HG03135 (cell line): ENCODE measurements at regions not wholly inside any gene's neighbourhood (a gene's known extent, or its start where the extent isn't known, plus 50 kb on each side); places are given as distances from the start of the nearest gene placed in this dataset.

Experiments
- ATAC-seq: cut with Tn5 transposase; IDR thresholded peaks from one replicate; pipeline ENCODE4 v1.9.1; 2021; ENCODE audit warnings: mild to moderate bottlenecking, moderate library complexity; ENCODE audit not compliant: unreplicated experiment

GRCh38 chr7:8931906-8932646, 498.7 kb downstream of the NXPH1 start:
- ATAC-seq: no peak

- ATAC-seq: no peak
These were observed 499.3 kb downstream of the NXPH1 start for GRCh38 chr7:8932751-8933150.

GRCh38 chr7:8937204-8937603, 503.8 kb downstream of the NXPH1 start:
- ATAC-seq: no peak

- ATAC-seq: no peak
These were observed 504.8 kb downstream of the NXPH1 start for GRCh38 chr7:8938044-8938805.

GRCh38 chr7:8939446-8939845, 506.0 kb downstream of the NXPH1 start:
- no peak for ATAC-seq

GRCh38 chr7:8963722-8964121, 530.3 kb downstream of the NXPH1 start:
- no peak for ATAC-seq

- no peak for ATAC-seq
These were observed 531.8 kb downstream of the NXPH1 start for GRCh38 chr7:8965177-8965576.

- ATAC-seq: no peak
These were observed 540.2 kb downstream of the NXPH1 start for GRCh38 chr7:8973601-8974000.

GRCh38 chr7:8975681-8976080, 542.3 kb downstream of the NXPH1 start:
- ATAC-seq: no peak

- ATAC-seq: no peak
These were observed 549.1 kb downstream of the NXPH1 start for GRCh38 chr7:8982338-8982992.

GRCh38 chr7:8985255-8985654, 551.8 kb downstream of the NXPH1 start:
- ATAC-seq: no peak

GRCh38 chr7:8988267-8988666, 554.9 kb downstream of the NXPH1 start:
- no peak for ATAC-seq

- no peak for ATAC-seq
These were observed 557.8 kb downstream of the NXPH1 start for GRCh38 chr7:8991159-8991558.

GRCh38 chr7:8998762-8999161, 565.4 kb downstream of the NXPH1 start:
- ATAC-seq: no peak

GRCh38 chr7:9013940-9014339, 580.5 kb downstream of the NXPH1 start:
- ATAC-seq: no peak

- ATAC-seq: no peak
These were observed 583.9 kb downstream of the NXPH1 start for GRCh38 chr7:9017286-9017685.

GRCh38 chr7:9022456-9022855, 589.0 kb downstream of the NXPH1 start:
- ATAC-seq: no peak

- ATAC-seq: no peak
These were observed 590.4 kb downstream of the NXPH1 start for GRCh38 chr7:9023675-9024294.

GRCh38 chr7:9026121-9026520, 592.7 kb downstream of the NXPH1 start:
- ATAC-seq: no peak

GRCh38 chr7:9028012-9028411, 594.6 kb downstream of the NXPH1 start:
- no peak for ATAC-seq
